GM23338 (cell line): ENCODE measurements at regions not wholly inside any gene's neighbourhood (a gene's known extent, or its start where the extent isn't known, plus 50 kb on each side); places are given as distances from the start of the nearest gene placed in this dataset.

Source experiments
- ATAC-seq: fragments of 200-7000 bp; cut with Tn5 transposase; 3 replicates; pipeline ENCODE4 v1.9.1; 2020
- DNase-seq: peaks from one replicate; pipeline ENCODE4 v3.0.0-alpha.2; 2015; ENCODE audit warnings: low spot score
- H2AFZ ChIP-seq: fragments of 200-600 bp; sonication (generic); 2 replicates; pipeline ENCODE4 v1.8.0; 2016; ENCODE audit warnings: antibody characterized with exemption, mild to moderate bottlenecking, moderate library complexity
- H3F3A ChIP-seq: fragments of 200-600 bp; sonication (generic); replicated peaks from 2 replicates; pipeline ENCODE4 v1.8.0; 2017; ENCODE audit warnings: antibody characterized with exemption, mixed run types, low read depth
- H3K27ac ChIP-seq: fragments of 200-600 bp; sonication (generic); 2 replicates; pipeline ENCODE4 v1.6.1; 2016; ENCODE audit warnings: low read depth
- H3K27me3 ChIP-seq: fragments of 200-600 bp; sonication (generic); 2 replicates; pipeline ENCODE4 v1.8.0; 2016; ENCODE audit warnings: mild to moderate bottlenecking, mixed run types, moderate library complexity; ENCODE audit not compliant: insufficient read depth
- H3K36me3 ChIP-seq: fragments of 200-600 bp; sonication (generic); 2 replicates; pipeline ENCODE4 v1.8.0; 2016; ENCODE audit warnings: mild to moderate bottlenecking; ENCODE audit not compliant: insufficient read depth
- H3K4me1 ChIP-seq: fragments of 200-600 bp; sonication (generic); 2 replicates; pipeline ENCODE4 v1.8.0; 2016; ENCODE audit warnings: mild to moderate bottlenecking, moderate library complexity; ENCODE audit not compliant: insufficient read depth
- H3K4me2 ChIP-seq: fragments of 200-600 bp; sonication (generic); 2 replicates; pipeline ENCODE4 v1.7.1; 2017; ENCODE audit warnings: mixed run types
- H3K4me3 ChIP-seq: fragments of 200-600 bp; sonication (generic); 2 replicates; pipeline ENCODE4 v1.6.1; 2016; ENCODE audit warnings: mixed run types
- H3K79me2 ChIP-seq: fragments of 200-600 bp; sonication (generic); replicated peaks from 2 replicates; pipeline ENCODE4 v1.8.0; 2017; ENCODE audit warnings: mild to moderate bottlenecking; ENCODE audit not compliant: insufficient read depth
- H3K9me2 ChIP-seq: fragments of 200-600 bp; sonication (generic); 2 replicates; pipeline ENCODE4 v1.8.0; 2017; ENCODE audit not compliant: insufficient read depth
- H4K20me1 ChIP-seq: fragments of 200-600 bp; sonication (generic); replicated peaks from 2 replicates; pipeline ENCODE4 v1.8.0; 2017; ENCODE audit warnings: mild to moderate bottlenecking; ENCODE audit not compliant: insufficient read depth
- H3K27ac Mint-ChIP-seq: 2 replicates; pipeline ENCODE4 v1.8.0; 2020; ENCODE audit warnings: inconsistent platforms, mild to moderate bottlenecking, moderate library complexity, mixed read lengths
- H3K27me3 Mint-ChIP-seq: 3 replicates; pipeline ENCODE4 v1.8.0; 2022; ENCODE audit warnings: low read depth, mild to moderate bottlenecking, moderate library complexity, mixed read lengths, inconsistent platforms; ENCODE audit not compliant: insufficient read depth, poor library complexity
- H3K36me3 Mint-ChIP-seq: 3 replicates; pipeline ENCODE4 v1.8.0; 2021; ENCODE audit warnings: low read depth, mild to moderate bottlenecking, inconsistent platforms, moderate library complexity, mixed read lengths
- H3K4me1 Mint-ChIP-seq: 3 replicates; pipeline ENCODE4 v1.8.0; 2020; ENCODE audit warnings: mild to moderate bottlenecking, inconsistent platforms, mixed read lengths
- H3K4me3 Mint-ChIP-seq: 3 replicates; pipeline ENCODE4 v1.8.0; 2021; ENCODE audit warnings: moderate library complexity, mild to moderate bottlenecking, inconsistent platforms, mixed read lengths
- H3K9me3 Mint-ChIP-seq: 3 replicates; pipeline ENCODE4 v1.8.0; 2020; ENCODE audit warnings: moderate library complexity, mild to moderate bottlenecking, inconsistent platforms, mixed read lengths
- EZH2phosphoT487 ChIP-seq: fragments of 200-600 bp; sonication (generic); IDR thresholded peaks from one replicate; pipeline ENCODE4 v1.8.1; 2018; ENCODE audit warnings: antibody characterized with exemption; ENCODE audit not compliant: unreplicated experiment
- POLR2AphosphoS5 ChIP-seq: IDR thresholded peaks from 2 replicates; pipeline ENCODE4 v1.6.1; 2016; ENCODE audit warnings: antibody characterized with exemption, low read depth
- ZNF114 ChIP-seq: fragments of 250-450 bp; sonication (Bioruptor Pico); IDR thresholded peaks from 2 replicates; pipeline ENCODE4 v1.5.0; 2020; ENCODE audit warnings: mild to moderate bottlenecking, moderate library complexity
- ZNF331 ChIP-seq: fragments of 250-450 bp; sonication (Bioruptor Pico); IDR thresholded peaks from 2 replicates; pipeline ENCODE4 v1.5.0; 2020; ENCODE audit warnings: low read depth, mild to moderate bottlenecking, moderate library complexity
- TF ChIP-seq, protein P1 (sequence below): fragments of 250-450 bp; sonication (Bioruptor Pico); IDR thresholded peaks from 2 replicates; pipeline ENCODE4 v1.5.0; 2020; ENCODE audit warnings: mild to moderate bottlenecking, moderate library complexity
- TF ChIP-seq, protein P2 (sequence below): IDR thresholded peaks from 2 replicates; pipeline ENCODE4 v1.6.1; 2016; ENCODE audit warnings: antibody characterized with exemption

DNA sequence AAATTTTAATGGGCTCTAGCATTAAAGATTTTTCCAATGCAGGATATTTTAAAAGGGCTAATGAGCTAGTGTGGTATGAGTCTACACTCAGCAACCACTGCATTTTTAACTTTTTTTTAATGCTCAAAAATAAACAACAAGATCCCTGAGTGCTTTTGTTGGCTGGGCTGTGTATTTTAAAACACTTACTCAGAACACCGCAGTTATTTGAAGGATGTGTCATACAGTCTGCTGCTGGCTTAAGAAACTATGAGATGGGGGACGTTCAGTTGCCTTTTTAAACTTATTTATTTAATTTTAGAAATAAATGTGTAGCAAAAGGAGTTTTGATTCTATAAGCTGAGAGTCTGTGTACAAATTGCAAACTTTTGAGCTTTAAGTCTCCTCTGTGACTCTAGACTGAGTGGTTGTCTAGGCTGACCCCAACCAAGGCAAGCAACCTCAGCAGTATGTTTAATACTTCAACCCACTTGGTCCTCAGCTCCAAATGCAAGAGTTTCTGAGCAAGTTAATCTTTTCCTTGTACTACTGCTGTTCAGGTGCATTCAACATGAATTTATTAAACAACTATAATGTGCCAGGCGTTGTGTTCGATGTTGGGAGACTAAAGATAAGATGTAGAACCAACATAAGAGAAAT is 278.6 kb upstream of the DIPK2B start (continued):
- TF ChIP-seq, protein P1, sequence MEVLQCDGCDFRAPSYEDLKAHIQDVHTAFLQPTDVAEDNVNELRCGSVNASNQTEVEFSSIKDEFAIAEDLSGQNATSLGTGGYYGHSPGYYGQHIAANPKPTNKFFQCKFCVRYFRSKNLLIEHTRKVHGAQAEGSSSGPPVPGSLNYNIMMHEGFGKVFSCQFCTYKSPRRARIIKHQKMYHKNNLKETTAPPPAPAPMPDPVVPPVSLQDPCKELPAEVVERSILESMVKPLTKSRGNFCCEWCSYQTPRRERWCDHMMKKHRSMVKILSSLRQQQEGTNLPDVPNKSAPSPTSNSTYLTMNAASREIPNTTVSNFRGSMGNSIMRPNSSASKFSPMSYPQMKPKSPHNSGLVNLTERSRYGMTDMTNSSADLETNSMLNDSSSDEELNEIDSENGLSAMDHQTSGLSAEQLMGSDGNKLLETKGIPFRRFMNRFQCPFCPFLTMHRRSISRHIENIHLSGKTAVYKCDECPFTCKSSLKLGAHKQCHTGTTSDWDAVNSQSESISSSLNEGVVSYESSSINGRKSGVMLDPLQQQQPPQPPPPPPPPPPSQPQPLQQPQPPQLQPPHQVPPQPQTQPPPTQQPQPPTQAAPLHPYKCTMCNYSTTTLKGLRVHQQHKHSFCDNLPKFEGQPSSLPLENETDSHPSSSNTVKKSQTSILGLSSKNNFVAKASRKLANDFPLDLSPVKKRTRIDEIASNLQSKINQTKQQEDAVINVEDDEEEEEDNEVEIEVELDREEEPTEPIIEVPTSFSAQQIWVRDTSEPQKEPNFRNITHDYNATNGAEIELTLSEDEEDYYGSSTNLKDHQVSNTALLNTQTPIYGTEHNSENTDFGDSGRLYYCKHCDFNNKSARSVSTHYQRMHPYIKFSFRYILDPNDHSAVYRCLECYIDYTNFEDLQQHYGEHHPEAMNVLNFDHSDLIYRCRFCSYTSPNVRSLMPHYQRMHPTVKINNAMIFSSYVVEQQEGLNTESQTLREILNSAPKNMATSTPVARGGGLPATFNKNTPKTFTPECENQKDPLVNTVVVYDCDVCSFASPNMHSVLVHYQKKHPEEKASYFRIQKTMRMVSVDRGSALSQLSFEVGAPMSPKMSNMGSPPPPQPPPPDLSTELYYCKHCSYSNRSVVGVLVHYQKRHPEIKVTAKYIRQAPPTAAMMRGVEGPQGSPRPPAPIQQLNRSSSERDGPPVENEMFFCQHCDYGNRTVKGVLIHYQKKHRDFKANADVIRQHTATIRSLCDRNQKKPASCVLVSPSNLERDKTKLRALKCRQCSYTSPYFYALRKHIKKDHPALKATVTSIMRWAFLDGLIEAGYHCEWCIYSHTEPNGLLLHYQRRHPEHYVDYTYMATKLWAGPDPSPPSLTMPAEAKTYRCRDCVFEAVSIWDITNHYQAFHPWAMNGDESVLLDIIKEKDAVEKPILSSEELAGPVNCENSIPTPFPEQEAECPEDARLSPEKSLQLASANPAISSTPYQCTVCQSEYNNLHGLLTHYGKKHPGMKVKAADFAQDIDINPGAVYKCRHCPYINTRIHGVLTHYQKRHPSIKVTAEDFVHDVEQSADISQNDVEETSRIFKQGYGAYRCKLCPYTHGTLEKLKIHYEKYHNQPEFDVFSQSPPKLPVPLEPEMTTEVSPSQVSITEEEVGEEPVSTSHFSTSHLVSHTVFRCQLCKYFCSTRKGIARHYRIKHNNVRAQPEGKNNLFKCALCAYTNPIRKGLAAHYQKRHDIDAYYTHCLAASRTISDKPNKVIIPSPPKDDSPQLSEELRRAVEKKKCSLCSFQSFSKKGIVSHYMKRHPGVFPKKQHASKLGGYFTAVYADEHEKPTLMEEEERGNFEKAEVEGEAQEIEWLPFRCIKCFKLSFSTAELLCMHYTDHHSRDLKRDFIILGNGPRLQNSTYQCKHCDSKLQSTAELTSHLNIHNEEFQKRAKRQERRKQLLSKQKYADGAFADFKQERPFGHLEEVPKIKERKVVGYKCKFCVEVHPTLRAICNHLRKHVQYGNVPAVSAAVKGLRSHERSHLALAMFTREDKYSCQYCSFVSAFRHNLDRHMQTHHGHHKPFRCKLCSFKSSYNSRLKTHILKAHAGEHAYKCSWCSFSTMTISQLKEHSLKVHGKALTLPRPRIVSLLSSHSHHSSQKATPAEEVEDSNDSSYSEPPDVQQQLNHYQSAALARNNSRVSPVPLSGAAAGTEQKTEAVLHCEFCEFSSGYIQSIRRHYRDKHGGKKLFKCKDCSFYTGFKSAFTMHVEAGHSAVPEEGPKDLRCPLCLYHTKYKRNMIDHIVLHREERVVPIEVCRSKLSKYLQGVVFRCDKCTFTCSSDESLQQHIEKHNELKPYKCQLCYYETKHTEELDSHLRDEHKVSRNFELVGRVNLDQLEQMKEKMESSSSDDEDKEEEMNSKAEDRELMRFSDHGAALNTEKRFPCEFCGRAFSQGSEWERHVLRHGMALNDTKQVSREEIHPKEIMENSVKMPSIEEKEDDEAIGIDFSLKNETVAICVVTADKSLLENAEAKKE (CRISPR knock-in tag) = no peak
- no peak for TF ChIP-seq EZH2phosphoT487

DNA sequence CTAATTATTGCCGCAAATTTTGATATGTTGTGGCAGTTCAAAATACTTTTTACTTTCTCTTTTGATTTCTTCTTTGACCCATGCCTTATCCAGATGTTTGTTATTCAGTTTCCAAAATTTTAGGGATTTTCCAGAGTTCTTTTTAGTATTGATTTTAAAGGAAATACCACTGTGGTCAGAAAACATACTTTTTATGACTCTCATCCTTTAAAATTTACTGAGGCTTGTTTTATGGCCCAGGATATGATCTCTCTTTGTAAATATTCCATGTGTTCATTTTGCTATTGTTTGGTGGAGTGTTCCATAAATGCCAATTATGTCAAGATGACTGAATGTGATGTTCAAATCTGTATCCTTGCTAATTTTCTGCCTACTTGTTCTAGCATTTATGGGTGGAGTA is 272.3 kb upstream of the DIPK2B start:
- no peaks in the 10 kb centered on the region for H3K27me3 Mint-ChIP-seq
- Histone ChIP-seq H3K27ac (no peak overlapping the region), H4K20me1 (no peaks in the 10 kb centered on the region), H3K36me3 (no peaks in the 10 kb centered on the region), H3K4me1 (no peaks in the 10 kb centered on the region), H3K4me2 (no peak overlapping the region), H3K4me3 (no peak overlapping the region), H3K9me2 (no peaks in the 10 kb centered on the region), H3F3A (no peaks in the 10 kb centered on the region), H2AFZ (no peak overlapping the region), H3K27me3 (no peaks in the 10 kb centered on the region), H3K79me2 (no peaks in the 10 kb centered on the region)
- no peaks in the 10 kb centered on the region for H3K4me1 Mint-ChIP-seq
- H3K36me3 Mint-ChIP-seq = peaks cover 8% of the 10 kb centered on the region; the same call in 2 of the 3 replicates
- ATAC-seq = no peak
- H3K27ac Mint-ChIP-seq = no peak overlapping the region
- H3K4me3 Mint-ChIP-seq = no peak overlapping the region
- peaks cover 3% of the 10 kb centered on the region; the same call in 1 of the 3 replicates for H3K9me3 Mint-ChIP-seq
- DNase-seq = no peak
- no peak for TF ChIP-seq EZH2phosphoT487
- TF ChIP-seq, protein P1 (CRISPR knock-in tag) = no peak
- TF ChIP-seq ZNF114 (CRISPR knock-in tag) = no peak
- TF ChIP-seq POLR2AphosphoS5 = no peak
- no peak for TF ChIP-seq ZNF331 (CRISPR knock-in tag)
- TF ChIP-seq, protein P2, sequence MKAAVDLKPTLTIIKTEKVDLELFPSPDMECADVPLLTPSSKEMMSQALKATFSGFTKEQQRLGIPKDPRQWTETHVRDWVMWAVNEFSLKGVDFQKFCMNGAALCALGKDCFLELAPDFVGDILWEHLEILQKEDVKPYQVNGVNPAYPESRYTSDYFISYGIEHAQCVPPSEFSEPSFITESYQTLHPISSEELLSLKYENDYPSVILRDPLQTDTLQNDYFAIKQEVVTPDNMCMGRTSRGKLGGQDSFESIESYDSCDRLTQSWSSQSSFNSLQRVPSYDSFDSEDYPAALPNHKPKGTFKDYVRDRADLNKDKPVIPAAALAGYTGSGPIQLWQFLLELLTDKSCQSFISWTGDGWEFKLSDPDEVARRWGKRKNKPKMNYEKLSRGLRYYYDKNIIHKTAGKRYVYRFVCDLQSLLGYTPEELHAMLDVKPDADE = no peak
